ENCODE measurements at regions not wholly inside any gene's neighbourhood (a gene's known extent, or its start where the extent isn't known, plus 50 kb on each side); places are given as distances from the start of the nearest gene placed in this dataset.

DNA sequence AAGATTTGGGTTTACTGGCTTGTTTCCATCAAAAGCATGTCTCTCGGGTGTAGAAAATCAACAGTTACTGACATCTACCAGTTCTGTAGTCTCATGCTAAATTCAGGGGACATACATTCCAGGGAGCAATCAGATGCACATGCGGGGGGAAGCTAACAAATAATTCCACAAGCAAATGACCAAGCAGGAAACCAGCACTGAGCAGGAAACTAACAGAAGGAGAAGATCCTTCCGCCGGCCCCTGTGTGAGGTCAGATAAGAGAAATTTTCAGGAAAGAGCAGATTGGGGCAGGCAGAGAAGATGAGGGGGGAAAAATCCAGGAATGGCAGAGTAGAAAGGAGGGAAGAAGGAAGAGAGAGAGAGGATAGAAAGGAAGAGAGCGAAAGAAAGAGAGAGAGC is 127.6 kb upstream of the TMCC3 start:
- no peak for DNase-seq

- no peak for DNase-seq
Measured at GRCh38 chr12:94775710-94776109, 125.4 kb upstream of the TMCC3 start.

GRCh38 chr12:94771741-94772140 is 121.4 kb upstream of the TMCC3 start:
- no peak for DNase-seq

- DNase-seq: no peak
Measured at GRCh38 chr12:94771199-94771598, 120.8 kb upstream of the TMCC3 start.

GRCh38 chr12:94770791-94771190 is 120.4 kb upstream of the TMCC3 start:
- DNase-seq: no peak

- no peak for DNase-seq
Measured at GRCh38 chr12:94769776-94770759, 119.7 kb upstream of the TMCC3 start.

GRCh38 chr12:94769047-94769420 is 118.7 kb upstream of the TMCC3 start:
- DNase-seq: no peak

- DNase-seq: no peak
Measured at GRCh38 chr12:94768398-94769046, 118.2 kb upstream of the TMCC3 start.

DNA sequence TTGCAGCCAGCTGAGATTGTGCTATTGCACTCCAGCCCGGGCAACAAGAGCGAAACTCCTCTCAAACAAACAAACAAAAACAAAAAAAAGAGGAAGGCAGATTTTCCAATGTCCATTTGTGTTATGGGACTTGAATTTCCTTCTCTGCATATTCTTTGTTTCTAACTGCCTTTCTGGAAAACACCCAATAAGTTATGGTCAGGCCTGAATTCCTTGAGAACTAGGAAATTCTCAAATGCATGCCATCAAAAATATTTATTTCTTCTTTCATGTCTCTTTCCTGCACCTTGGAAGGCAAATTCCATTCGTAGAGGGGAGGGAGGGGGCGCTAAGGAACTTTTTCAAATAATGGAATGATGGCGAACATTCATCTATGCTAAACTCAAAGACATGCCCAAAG is 117.6 kb upstream of the TMCC3 start:
- no peak for DNase-seq

DNA sequence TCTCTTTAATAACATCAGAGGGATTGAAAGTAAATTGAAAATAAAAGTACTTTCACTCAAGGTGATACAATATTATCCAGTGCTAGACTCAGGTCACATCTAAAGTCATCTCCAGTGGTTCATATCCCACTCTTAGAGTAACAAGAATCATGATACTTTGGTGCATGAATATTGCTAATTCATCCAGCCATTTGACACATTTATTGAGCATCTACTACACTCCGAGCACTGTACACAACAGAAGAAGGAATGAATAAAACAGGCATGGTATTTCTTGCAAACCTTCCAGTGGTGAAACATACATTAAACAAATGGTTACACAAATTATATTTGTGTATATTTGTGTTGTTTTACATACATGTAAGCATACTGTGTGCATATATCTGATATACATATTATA is 116.0 kb upstream of the TMCC3 start:
- DNase-seq: no peak

- DNase-seq: no peak
Measured at GRCh38 chr12:94763462-94763861, 113.1 kb upstream of the TMCC3 start.

GRCh38 chr12:94762943-94763342 is 112.6 kb upstream of the TMCC3 start:
- DNase-seq: no peak

DNA sequence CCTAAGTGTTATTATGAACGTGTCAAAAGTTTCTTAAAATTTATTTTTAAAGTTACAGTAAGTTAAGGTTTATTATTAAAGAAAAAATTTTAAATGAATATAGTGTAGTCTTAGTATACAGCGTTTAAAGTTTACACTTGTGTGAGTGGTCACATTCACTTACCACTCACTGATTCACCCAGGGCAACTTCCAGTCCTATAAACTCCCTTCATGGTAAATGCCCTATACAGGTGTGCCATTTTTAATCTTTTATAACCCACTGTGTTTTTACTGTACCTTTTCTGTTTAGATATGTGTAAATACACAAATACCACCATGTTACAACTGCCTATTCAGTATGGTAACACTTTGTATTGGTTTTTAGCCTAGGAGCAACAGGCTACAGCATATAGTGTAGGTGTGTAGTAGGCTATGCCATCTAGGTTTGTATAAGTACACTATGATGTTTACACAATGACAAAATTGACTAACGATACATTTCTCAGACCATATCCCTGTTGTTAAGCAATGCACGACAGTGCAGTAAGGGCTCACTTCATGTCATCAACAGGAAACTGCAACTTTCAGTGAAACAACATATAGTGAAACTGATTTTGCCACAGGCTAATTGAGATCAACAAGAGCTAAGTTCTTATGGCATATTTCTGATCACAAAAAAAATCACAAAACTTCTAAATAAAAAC is 112.0 kb upstream of the TMCC3 start:
- no peak for DNase-seq

- DNase-seq: no peak
Measured at GRCh38 chr12:94761559-94761958, 111.2 kb upstream of the TMCC3 start.

GRCh38 chr12:94760786-94761185 is 110.4 kb upstream of the TMCC3 start:
- no peak for DNase-seq

DNA sequence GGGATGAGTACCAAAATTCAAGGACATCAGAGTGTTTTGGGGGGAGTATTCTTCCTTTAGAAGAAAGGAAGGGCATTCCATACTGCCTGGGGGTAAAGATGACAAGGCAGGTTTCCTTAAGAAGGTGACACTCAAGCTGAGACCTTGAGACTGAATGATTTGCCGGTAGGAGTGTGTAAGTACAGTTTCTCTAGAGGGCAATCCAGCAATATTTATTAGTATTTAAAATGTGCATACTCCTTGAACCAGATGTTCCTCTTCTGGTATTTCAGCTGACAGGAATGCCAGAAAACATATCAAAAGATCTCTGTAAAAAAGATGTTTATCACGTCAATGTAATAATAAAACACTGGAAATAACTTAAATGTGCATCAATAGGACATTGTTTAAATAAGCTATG is 106.4 kb upstream of the TMCC3 start:
- DNase-seq: no peak

DNA sequence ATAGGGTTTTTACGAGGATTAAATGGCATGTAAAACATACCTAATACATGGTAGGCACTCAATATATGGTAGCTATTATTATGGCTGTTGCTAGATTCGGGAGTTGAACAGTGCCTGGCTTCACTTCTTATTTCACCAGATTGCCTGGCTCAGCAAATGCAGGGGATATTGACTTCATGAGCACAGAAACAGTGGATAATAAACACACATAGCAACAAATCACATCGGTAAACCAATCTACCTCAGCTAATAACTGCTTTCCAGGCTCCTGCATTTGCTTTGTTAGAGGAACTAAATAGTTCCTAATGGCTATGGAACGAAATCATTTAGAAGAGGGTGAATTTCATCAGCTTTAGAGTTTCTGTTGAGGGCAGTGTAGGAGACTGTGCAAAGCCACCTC is 105.2 kb upstream of the TMCC3 start:
- no peak for DNase-seq

GRCh38 chr12:94754653-94755052 is 104.3 kb upstream of the TMCC3 start:
- DNase-seq: no peak

GRCh38 chr12:94753036-94753679 is 102.8 kb upstream of the TMCC3 start:
- no peak for DNase-seq

- no peak for DNase-seq
Measured at GRCh38 chr12:94750864-94751263, 100.5 kb upstream of the TMCC3 start.

- no peak for DNase-seq
Measured at GRCh38 chr12:94749890-94750289, 99.5 kb upstream of the TMCC3 start.

- DNase-seq: no peak
Measured at GRCh38 chr12:94749455-94749854, 99.1 kb upstream of the TMCC3 start.

GRCh38 chr12:94748726-94749421 is 98.5 kb upstream of the TMCC3 start:
- no peak for DNase-seq
